IMR-90 (cell line): ENCODE measurements at regions not wholly inside any gene's neighbourhood (a gene's known extent, or its start where the extent isn't known, plus 50 kb on each side); places are given as distances from the start of the nearest gene placed in this dataset.

ENCODE experiments used
- ATAC-seq: fragments of 200-7000 bp; cut with Tn5 transposase; 2 replicates; pipeline ENCODE4 v1.9.1; 2020; ENCODE audit warnings: low read depth, mild to moderate bottlenecking, moderate library complexity
- BruUV-seq: library from RNA; stranded (reverse); fragments of 400-500 nt; replicated peaks from 2 replicates; lab custom pipeline; 2021; lab: Mats Ljungman, UMichigan
- CTCF ChIA-PET: fragments of 300-600 bp; formaldehyde crosslinking; extraction: SDS; loops from one replicate; lab custom pipeline; 2021; ENCODE audit warnings: antibody characterized with exemption; lab: Yijun Ruan, JAX
- POLR2A ChIA-PET: fragments of 300-600 bp; sonication (Branson Sonifier 250); formaldehyde crosslinking; loops from one replicate; lab custom pipeline; 2022; ENCODE audit warnings: antibody characterized with exemption; ENCODE audit not compliant: unreplicated experiment; lab: Charles Lee
- DNase-seq: peaks from one replicate; pipeline ENCODE4 v3.0.0; 2013
- H2AFZ ChIP-seq: replicated peaks from 2 replicates; pipeline ENCODE3; 2013; ENCODE audit warnings: low read length, mild to moderate bottlenecking; ENCODE audit not compliant: poor library complexity
- H2AK5ac ChIP-seq: 2 replicates; pipeline ENCODE4 v1.6.1; 2013; ENCODE audit warnings: low read depth, low read length, inconsistent platforms
- H2AK9ac ChIP-seq: replicated peaks from 2 replicates; pipeline ENCODE3; 2013; ENCODE audit warnings: mild to moderate bottlenecking, low read depth, low read length, moderate library complexity; ENCODE audit not compliant: poor library complexity
- H2BK120ac ChIP-seq: 2 replicates; pipeline ENCODE4 v1.6.1; 2013; ENCODE audit warnings: low read depth, low read length, inconsistent platforms
- H2BK15ac ChIP-seq: 3 replicates; pipeline ENCODE4 v1.6.1; 2013; ENCODE audit warnings: low read depth, low read length, inconsistent platforms
- H2BK20ac ChIP-seq: 2 replicates; pipeline ENCODE4 v1.6.1; 2013; ENCODE audit warnings: low read depth, mild to moderate bottlenecking, inconsistent platforms, low read length, moderate library complexity
- H2BK5ac ChIP-seq: 2 replicates; pipeline ENCODE4 v1.6.1; 2013; ENCODE audit warnings: mild to moderate bottlenecking, low read depth, low read length, inconsistent platforms; ENCODE audit not compliant: poor library complexity, severe bottlenecking
- H3K14ac ChIP-seq: replicated peaks from 2 replicates; pipeline ENCODE4 v1.6.1; 2013; ENCODE audit warnings: low read depth, low read length, inconsistent platforms
- H3K18ac ChIP-seq: 2 replicates; pipeline ENCODE4 v1.6.1; 2013; ENCODE audit warnings: low read depth, low read length, control low read depth
- H3K23ac ChIP-seq: 2 replicates; pipeline ENCODE4 v1.6.1; 2013; ENCODE audit warnings: low read depth, low read length, inconsistent platforms
- H3K27ac ChIP-seq: 2 replicates; pipeline ENCODE4 v1.5.1; 2013; ENCODE audit warnings: mild to moderate bottlenecking, control low read depth, low read length; ENCODE audit not compliant: insufficient read depth
- H3K27me3 ChIP-seq: 2 replicates; pipeline ENCODE4 v1.6.1; 2013; ENCODE audit warnings: low read length; ENCODE audit not compliant: control insufficient read depth, insufficient read depth
- H3K36me3 ChIP-seq: 2 replicates; pipeline ENCODE4 v1.6.1; 2013; ENCODE audit warnings: low read length, mixed read lengths; ENCODE audit not compliant: control insufficient read depth, insufficient read depth
- H3K4ac ChIP-seq: 2 replicates; pipeline ENCODE4 v1.6.1; 2013; ENCODE audit warnings: low read depth, low read length, inconsistent platforms
- H3K4me1 ChIP-seq: 2 replicates; pipeline ENCODE4 v1.6.1; 2013; ENCODE audit warnings: low read length, mixed read lengths; ENCODE audit not compliant: control insufficient read depth, insufficient read depth
- H3K4me2 ChIP-seq: 2 replicates; pipeline ENCODE4 v1.6.1; 2013; ENCODE audit warnings: low read depth, mild to moderate bottlenecking, control low read depth, low read length, moderate library complexity
- H3K4me3 ChIP-seq: 2 replicates; pipeline ENCODE4 v1.5.1; 2013; ENCODE audit warnings: low read depth, mild to moderate bottlenecking, control low read depth, low read length, moderate library complexity; ENCODE audit not compliant: insufficient read depth
- H3K56ac ChIP-seq: 2 replicates; pipeline ENCODE4 v1.6.1; 2013; ENCODE audit warnings: low read length, inconsistent platforms; ENCODE audit not compliant: insufficient read depth; ENCODE audit errors: extremely low read depth
- H3K79me1 ChIP-seq, 2 experiments: 2 replicates each; pipeline ENCODE4 v1.6.1; 2013; ENCODE audit warnings: low read length in 2 of 2, inconsistent platforms in 1 of 2, low read depth in 1 of 2
- H3K9ac ChIP-seq: 2 replicates; pipeline ENCODE4 v1.6.1; 2013; ENCODE audit warnings: low read depth, low read length, control low read depth
- H3K9me1 ChIP-seq: 2 replicates; pipeline ENCODE4 v1.6.1; 2013; ENCODE audit warnings: low read length, inconsistent platforms; ENCODE audit not compliant: insufficient read depth
- H3K9me3 ChIP-seq: 2 replicates; pipeline ENCODE4 v1.6.1; 2013; ENCODE audit warnings: low read length; ENCODE audit not compliant: control insufficient read depth, insufficient read depth
- H4K20me1 ChIP-seq: 2 replicates; pipeline ENCODE4 v1.6.1; 2013; ENCODE audit warnings: low read length, inconsistent platforms; ENCODE audit not compliant: insufficient read depth
- H4K5ac ChIP-seq: 2 replicates; pipeline ENCODE4 v1.6.1; 2013; ENCODE audit warnings: mild to moderate bottlenecking, low read depth, low read length, control low read depth
- H4K8ac ChIP-seq, 2 experiments: 2 replicates each; pipeline ENCODE4 v1.6.1; 2013; ENCODE audit warnings: low read depth in 2 of 2, low read length in 2 of 2, control low read depth in 1 of 2, inconsistent platforms in 1 of 2
- H4K91ac ChIP-seq: 2 replicates; pipeline ENCODE4 v1.6.1; 2013; ENCODE audit warnings: low read depth, low read length, inconsistent platforms; ENCODE audit not compliant: insufficient read depth
- CEBPB ChIP-seq: IDR thresholded peaks from 2 replicates; pipeline ENCODE4 v1.6.1; 2012; ENCODE audit warnings: low read depth, low read length, improper control_type of control experiment
- CHD1 ChIP-seq: IDR thresholded peaks from 2 replicates; pipeline ENCODE4 v1.6.1; 2012; ENCODE audit warnings: low read depth, low read length, improper control_type of control experiment
- ELK1 ChIP-seq: fragments of 150-350 bp; IDR thresholded peaks from 2 replicates; pipeline ENCODE4 v1.6.1; 2016; ENCODE audit warnings: low read depth, mild to moderate bottlenecking, low read length, moderate library complexity, borderline replicate concordance
- FOS ChIP-seq: fragments of 150-350 bp; IDR thresholded peaks from 2 replicates; pipeline ENCODE4 v1.6.1; 2016; ENCODE audit warnings: low read depth, low read length
- MAFK ChIP-seq: IDR thresholded peaks from 2 replicates; pipeline ENCODE4 v1.6.1; 2012; ENCODE audit warnings: low read depth, low read length, improper control_type of control experiment
- POLR2A ChIP-seq: IDR thresholded peaks from 2 replicates; pipeline ENCODE4 v1.6.1; 2012; ENCODE audit warnings: mild to moderate bottlenecking, low read depth, low read length
- SMC3 ChIP-seq: fragments of 150-350 bp; IDR thresholded peaks from 2 replicates; pipeline ENCODE4 v1.6.1; 2016; ENCODE audit warnings: low read depth, mild to moderate bottlenecking, antibody characterized with exemption, low read length, moderate library complexity
- USF2 ChIP-seq: fragments of 150-350 bp; IDR thresholded peaks from 2 replicates; pipeline ENCODE4 v1.6.1; 2017; ENCODE audit warnings: mild to moderate bottlenecking, antibody characterized with exemption, low read length, low read depth
- WGBS, 2 experiments: methylation state at CpG; one replicate each; pipeline versions ENCODE4 v1.1.5 to v1.1.7; 2013; ENCODE audit warnings: missing lambda C conversion rate in 2 of 2; ENCODE audit not compliant: insufficient read length in 1 of 2; ENCODE audit errors: extremely low coverage in 2 of 2; 5-methylcytosine and 5-hydroxymethylcytosine counted together
- dilution Hi-C: fragments of 300-500 bp; cut with HindIII; formaldehyde crosslinking; loops from one replicate; pipeline ENCODE4 v1.14.3; 2018; ENCODE audit warnings: low sequenced_read_pairs; ENCODE audit not compliant: unreplicated experiment
- in situ Hi-C: fragments of 300-500 bp; cut with MboI; formaldehyde crosslinking; loops from 3 replicates; pipeline ENCODE4 v1.14.3; 2019; ENCODE audit warnings: low sequenced_read_pairs, inconsistent platforms, mixed read lengths
- intact Hi-C: fragments of 100-400 bp; cut with micrococcal nuclease; formaldehyde crosslinking; loops from 2 replicates; pipeline ENCODE4 v1.10.0; 2022

- Histone ChIP-seq H3K9me1 (no peaks in the 10 kb centered on the region), H3K36me3 (no peaks in the 10 kb centered on the region), H2AFZ (no peak overlapping the region), H3K18ac (no peak overlapping the region), H2BK120ac (no peak overlapping the region), H2AK5ac (no peak overlapping the region), H3K56ac (no peak overlapping the region), H3K4me3 (no peak overlapping the region), H3K14ac (no peak overlapping the region), H4K20me1 (no peaks in the 10 kb centered on the region), H4K5ac (no peak overlapping the region), H2BK5ac (no peak overlapping the region), H3K23ac (no peak overlapping the region), H3K4me2 (no peak overlapping the region), H4K8ac (no peak overlapping the region), H3K79me1 (no peaks in the 10 kb centered on the region), H3K27me3 (no peaks in the 10 kb centered on the region), H3K4ac (no peak overlapping the region), H2BK15ac (no peak overlapping the region), H4K91ac (no peak overlapping the region), H2BK20ac (no peak overlapping the region), H2AK9ac (peak overlapping the region; percentile 88), H3K9ac (no peak overlapping the region), H3K27ac (no peak overlapping the region), H3K9me3 (peaks cover 56% of the 10 kb centered on the region), H3K4me1 (no peaks in the 10 kb centered on the region)
- intact Hi-C loops (no loop called here), in situ Hi-C loops (no loop called here), dilution Hi-C loops (no loop called here)
- WGBS, 2 experiments = 57% methylated on average over 4 of the region's 10 CpGs; no CpG with 5 or more reads in 1 of the 2 experiments
- no TSS peak for BruUV-seq
- ChIA-PET CTCF (no interaction called here), POLR2A (no interaction called here)
- TF ChIP-seq ELK1 (no peak), SMC3 (no peak), MAFK (no peak), FOS (no peak), CHD1 (no peak), CEBPB (no peak), USF2 (no peak), POLR2A (no peak)
- no peak for ATAC-seq
- DNase-seq = no peak
Observed at GRCh38 chr14:105836730-105837129, 310.3 kb downstream of the TMEM121 start.
